GM12873 (cell line): ENCODE measurements at regions not wholly inside any gene's neighbourhood (a gene's known extent, or its start where the extent isn't known, plus 50 kb on each side); places are given as distances from the start of the nearest gene placed in this dataset.

Experiments
- CTCF ChIP-seq: IDR thresholded peaks from 2 replicates; pipeline ENCODE4 v1.5.1; 2012; ENCODE audit warnings: low read depth, mild to moderate bottlenecking, moderate library complexity, low read length, control low read depth; ENCODE audit not compliant: insufficient read depth; ENCODE audit errors: missing control alignments

GRCh38 chr2:47262657-47263056, 86.3 kb upstream of the CALM2 start:
- TF ChIP-seq CTCF = no peak

DNA sequence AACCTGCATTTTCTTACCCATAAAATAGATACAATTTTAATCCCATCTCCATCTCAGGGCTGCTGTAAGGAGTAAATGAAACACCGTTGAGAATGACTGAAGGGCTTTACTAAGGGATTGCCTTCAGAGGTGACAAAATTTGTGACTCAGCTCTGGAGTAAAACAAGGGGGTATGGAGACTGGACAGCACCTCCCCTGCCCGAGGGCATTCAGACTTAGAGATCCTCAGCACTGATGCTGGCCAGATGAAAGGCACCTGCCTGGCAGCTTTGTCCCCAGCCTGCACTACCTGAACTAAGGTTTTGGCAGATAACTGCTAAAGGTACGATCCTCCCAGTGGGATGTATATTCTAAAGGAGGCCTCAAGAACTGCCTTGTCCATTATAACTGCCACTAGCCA, 84.7 kb upstream of the CALM2 start:
- TF ChIP-seq CTCF = no peak

DNA sequence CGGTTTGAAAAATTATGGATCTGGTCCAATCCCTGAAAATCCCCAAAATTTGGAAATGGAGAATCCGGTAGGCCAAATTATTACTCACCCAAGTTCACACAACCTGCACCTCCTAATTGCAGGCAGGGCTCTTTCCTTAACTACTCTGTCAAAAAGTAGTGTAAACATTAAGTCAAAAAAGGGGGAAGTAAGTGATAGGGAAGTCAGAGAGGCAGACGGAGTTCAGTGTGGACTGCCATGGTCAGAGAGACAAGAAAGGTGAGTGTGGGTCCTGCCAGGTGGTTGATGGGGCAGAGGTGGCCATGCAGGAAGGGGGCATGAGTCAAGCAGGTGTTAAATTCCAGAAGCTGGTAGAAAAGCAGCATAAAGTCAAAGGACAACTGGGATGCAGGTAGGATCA, 83.5 kb upstream of the CALM2 start:
- no peak for TF ChIP-seq CTCF

GRCh38 chr2:47257946-47258348, 81.6 kb upstream of the CALM2 start:
- no peak for TF ChIP-seq CTCF

- no peak for TF ChIP-seq CTCF
These were observed 80.2 kb upstream of the CALM2 start for GRCh38 chr2:47256416-47257087.

DNA sequence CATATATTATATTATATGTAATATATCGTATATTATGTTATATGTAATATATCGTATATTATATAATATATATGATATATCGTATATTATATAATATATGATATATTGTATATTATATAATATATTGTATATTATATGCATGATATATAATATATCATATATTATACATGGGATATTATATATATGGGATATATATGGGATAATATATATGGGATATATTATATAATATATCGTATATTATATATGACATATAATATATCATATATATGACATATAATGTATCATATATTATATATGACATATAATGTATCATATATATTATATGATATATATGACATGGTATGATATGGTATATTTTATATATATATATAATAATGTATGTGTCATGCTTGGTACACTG, 79.5 kb upstream of the CALM2 start:
- TF ChIP-seq CTCF = no peak

DNA sequence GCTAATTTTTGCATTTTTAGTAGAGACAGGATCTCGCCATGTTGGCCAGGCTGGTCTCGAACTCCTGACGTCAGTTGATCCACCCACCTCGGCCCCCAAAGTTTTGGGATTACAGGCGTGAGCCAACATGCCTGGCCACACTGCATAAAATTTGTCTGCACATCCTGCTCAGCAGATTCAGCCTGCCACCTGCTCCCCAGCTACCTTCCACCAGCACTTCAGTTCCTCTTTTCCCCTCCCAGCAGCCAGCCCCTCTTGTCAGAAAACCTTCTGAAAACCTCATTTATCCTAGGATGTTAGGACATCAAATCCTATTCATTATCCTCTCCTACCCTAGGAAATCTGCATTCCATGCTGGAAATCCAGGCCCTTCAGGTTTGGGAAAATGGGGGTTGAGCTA, 78.2 kb upstream of the CALM2 start:
- TF ChIP-seq CTCF = no peak
